ENCODE measurements at regions not wholly inside any gene's neighbourhood (a gene's known extent, or its start where the extent isn't known, plus 50 kb on each side); places are given as distances from the start of the nearest gene placed in this dataset.
"Not testable (repeated sequence)": the region's sequence is repeated elsewhere in the genome, so short reads cannot be mapped to it uniquely, and the experiment has no call there.

DNA sequence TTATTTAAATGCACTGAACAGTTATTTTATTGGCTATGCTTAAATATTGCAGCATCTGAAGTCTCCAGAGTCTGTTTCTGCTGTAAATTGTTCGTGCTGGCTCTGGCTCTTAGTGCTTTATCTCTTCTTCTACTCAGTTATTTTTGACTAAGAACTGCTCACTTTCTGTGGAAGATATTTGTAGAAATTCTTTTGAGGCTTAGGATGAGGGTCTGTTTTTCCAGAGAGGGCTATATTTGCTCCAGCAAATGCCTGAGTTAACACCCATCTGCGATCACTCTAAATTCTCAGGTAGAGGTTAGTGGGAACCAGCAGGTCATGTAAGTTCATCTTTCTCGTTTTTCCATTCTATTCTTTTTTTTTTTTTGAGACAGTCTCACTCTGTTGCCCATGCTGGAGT lies 71.1 kb downstream of the ARL6IP4 start:
- Histone ChIP-seq H3K27ac (no peak overlapping the region), H3K36me3 (no peaks in the 10 kb centered on the region)

GRCh38 chr12:123050913-123051312 lies 70.4 kb downstream of the ARL6IP4 start:
- H3K4me3 ChIP-seq: no peak overlapping the region
- no peak for DNase-seq (ENCODE audit: low spot score in 2 of 2)
- no peaks in the 10 kb centered on the region for H3K27me3 ChIP-seq
- no peaks in the 10 kb centered on the region for H3K36me3 ChIP-seq
- TF ChIP-seq EP300 (IDR thresholded peaks at IDR 0.05) (no peak), POLR2AphosphoS5 (IDR thresholded peaks at IDR 0.05) (no peak)
- 89% methylated on average over 4 of the region's 4 CpGs for WGBS
- H3K4me1 ChIP-seq: peaks cover 15% of the 10 kb centered on the region
- H3K27ac ChIP-seq: no peak overlapping the region
- H3K9me3 ChIP-seq: no peaks in the 10 kb centered on the region

More for the DNA sequence above, 71.1 kb downstream of the ARL6IP4 start:
- no peak for TF ChIP-seq POLR2AphosphoS5 (IDR thresholded peaks at IDR 0.05)
- no peak for TF ChIP-seq EP300 (IDR thresholded peaks at IDR 0.05)
- no peak for TF ChIP-seq POLR2A (IDR thresholded peaks at IDR 0.05)
- TF ChIP-seq, protein P1, sequence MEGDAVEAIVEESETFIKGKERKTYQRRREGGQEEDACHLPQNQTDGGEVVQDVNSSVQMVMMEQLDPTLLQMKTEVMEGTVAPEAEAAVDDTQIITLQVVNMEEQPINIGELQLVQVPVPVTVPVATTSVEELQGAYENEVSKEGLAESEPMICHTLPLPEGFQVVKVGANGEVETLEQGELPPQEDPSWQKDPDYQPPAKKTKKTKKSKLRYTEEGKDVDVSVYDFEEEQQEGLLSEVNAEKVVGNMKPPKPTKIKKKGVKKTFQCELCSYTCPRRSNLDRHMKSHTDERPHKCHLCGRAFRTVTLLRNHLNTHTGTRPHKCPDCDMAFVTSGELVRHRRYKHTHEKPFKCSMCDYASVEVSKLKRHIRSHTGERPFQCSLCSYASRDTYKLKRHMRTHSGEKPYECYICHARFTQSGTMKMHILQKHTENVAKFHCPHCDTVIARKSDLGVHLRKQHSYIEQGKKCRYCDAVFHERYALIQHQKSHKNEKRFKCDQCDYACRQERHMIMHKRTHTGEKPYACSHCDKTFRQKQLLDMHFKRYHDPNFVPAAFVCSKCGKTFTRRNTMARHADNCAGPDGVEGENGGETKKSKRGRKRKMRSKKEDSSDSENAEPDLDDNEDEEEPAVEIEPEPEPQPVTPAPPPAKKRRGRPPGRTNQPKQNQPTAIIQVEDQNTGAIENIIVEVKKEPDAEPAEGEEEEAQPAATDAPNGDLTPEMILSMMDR (IDR thresholded peaks at IDR 0.05): no peak
- Histone ChIP-seq H3K27me3 (no peaks in the 10 kb centered on the region), H3K4me3 (no peak overlapping the region), H3K4me1 (peaks cover 15% of the 10 kb centered on the region), H3K9me3 (no peaks in the 10 kb centered on the region)
- 85% methylated on average over 3 of the region's 3 CpGs for WGBS
- DNase-seq (ENCODE audit: low spot score in 2 of 2): no peak

DNA sequence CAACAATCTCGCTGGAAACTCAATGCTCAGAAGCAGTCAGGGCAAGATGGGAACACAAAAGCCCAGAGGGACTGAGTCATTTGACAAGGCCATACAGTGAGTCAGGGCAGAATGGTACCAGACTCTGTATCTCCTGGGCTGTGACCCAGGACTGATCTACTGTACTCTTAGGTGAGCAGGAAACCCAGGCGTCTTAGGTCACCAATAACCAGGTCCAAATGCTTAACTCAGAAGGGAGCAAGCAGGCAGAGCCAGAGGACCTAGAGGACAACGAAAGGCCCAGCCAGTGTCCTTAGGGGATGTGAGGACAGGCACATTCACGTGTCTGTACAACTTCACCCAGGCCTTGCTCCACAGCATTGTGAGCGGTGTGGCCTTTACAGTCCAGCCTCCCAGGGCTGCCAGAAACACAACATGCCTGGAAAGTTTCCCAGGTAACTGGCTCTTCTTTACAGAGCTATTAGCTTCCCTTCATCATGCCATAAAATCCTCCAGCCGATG lies 69.9 kb downstream of the ARL6IP4 start:
- H3K4me1 ChIP-seq: peaks cover 15% of the 10 kb centered on the region
- H3K36me3 ChIP-seq: no peaks in the 10 kb centered on the region
- TF ChIP-seq POLR2AphosphoS5 (IDR thresholded peaks at IDR 0.05) (no peak), POLR2A (IDR thresholded peaks at IDR 0.05) (no peak), EP300 (IDR thresholded peaks at IDR 0.05) (no peak)
- TF ChIP-seq, protein P1 (IDR thresholded peaks at IDR 0.05): no peak
- 65% methylated on average over 3 of the region's 6 CpGs for WGBS
- no peaks in the 10 kb centered on the region for H3K27me3 ChIP-seq
- no peak for DNase-seq (ENCODE audit: low spot score in 2 of 2)
- H3K4me3 ChIP-seq: no peak overlapping the region
- H3K27ac ChIP-seq: no peak overlapping the region
- no peaks in the 10 kb centered on the region for H3K9me3 ChIP-seq

DNA sequence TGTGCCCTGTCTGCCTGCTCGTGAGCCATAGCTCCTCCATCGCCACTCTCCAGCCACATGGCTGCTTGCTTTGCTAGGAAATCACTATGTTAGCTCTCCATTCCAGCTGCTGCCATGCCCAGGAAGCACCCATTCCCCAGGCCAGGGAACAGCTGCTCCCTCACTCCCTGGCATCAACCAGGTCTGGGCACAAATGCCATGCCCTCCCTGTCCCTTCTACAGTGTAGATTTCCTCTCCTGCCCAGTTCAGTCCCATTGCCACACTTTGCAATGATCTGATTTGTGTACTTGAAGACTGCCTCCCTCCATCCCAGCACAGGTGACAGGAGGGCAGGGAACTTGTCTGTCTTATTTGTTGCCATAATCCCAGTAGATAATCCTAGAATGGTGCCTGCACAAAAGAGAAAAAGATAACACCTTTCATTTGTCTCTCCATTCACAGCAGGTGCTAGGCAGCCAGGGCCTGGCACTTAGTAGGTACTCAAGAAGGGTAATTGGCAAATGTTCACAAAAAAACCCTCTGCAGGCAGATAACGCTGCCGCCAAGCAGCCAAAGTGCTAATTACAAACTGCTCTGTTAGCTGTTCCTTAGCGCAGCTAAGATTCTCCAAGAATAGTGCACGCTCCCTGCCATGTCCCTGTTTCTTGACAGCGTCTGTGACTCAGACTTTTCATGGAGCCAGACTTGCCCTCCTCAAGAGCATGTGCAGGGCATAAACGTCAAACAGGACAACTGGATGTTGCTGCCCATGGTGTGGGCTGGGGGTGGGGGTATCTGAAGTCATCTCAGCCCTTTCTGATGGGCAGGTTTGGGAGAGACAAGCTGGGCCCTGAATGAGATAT lies 69.1 kb downstream of the ARL6IP4 start:
- TF ChIP-seq POLR2AphosphoS5 (IDR thresholded peaks at IDR 0.05): no peak
- no peak for TF ChIP-seq EP300 (IDR thresholded peaks at IDR 0.05)
- no peak for TF ChIP-seq POLR2A (IDR thresholded peaks at IDR 0.05)
- TF ChIP-seq, protein P1 (IDR thresholded peaks at IDR 0.05): no peak
- H3K4me3 ChIP-seq: no peak overlapping the region
- DNase-seq (ENCODE audit: low spot score in 2 of 2): no peak
- H3K36me3 ChIP-seq: no peaks in the 10 kb centered on the region
- H3K27me3 ChIP-seq: no peaks in the 10 kb centered on the region
- no peaks in the 10 kb centered on the region for H3K9me3 ChIP-seq
- H3K27ac ChIP-seq: no peak overlapping the region
- peaks cover 15% of the 10 kb centered on the region for H3K4me1 ChIP-seq
- WGBS: 55% methylated on average over 8 of the region's 8 CpGs

- not testable (repeated sequence) for H3K36me3 ChIP-seq; DNase-seq (ENCODE audit: low spot score in 2 of 2); H3K9me3 ChIP-seq; H3K4me3 ChIP-seq; H3K27me3 ChIP-seq; H3K27ac ChIP-seq
- H3K4me1 ChIP-seq: peaks cover 21% of the 10 kb centered on the region
- WGBS: 96% methylated on average over 3 of the region's 3 CpGs
These were observed 67.4 kb downstream of the ARL6IP4 start for GRCh38 chr12:123047892-123048291.

GRCh38 chr12:123047289-123047688 lies 66.8 kb downstream of the ARL6IP4 start:
- 84% methylated on average over 1 of the region's 1 CpG for WGBS
- no peak overlapping the region for H3K27ac ChIP-seq
- H3K9me3 ChIP-seq: no peaks in the 10 kb centered on the region
- no peak for DNase-seq (ENCODE audit: low spot score in 2 of 2)
- H3K4me1 ChIP-seq: peaks cover 21% of the 10 kb centered on the region
- no peaks in the 10 kb centered on the region for H3K36me3 ChIP-seq
- H3K27me3 ChIP-seq: no peaks in the 10 kb centered on the region
- no peak overlapping the region for H3K4me3 ChIP-seq
- TF ChIP-seq POLR2AphosphoS5 (IDR thresholded peaks at IDR 0.05): no peak
